ENCODE measurements at regions not wholly inside any gene's neighbourhood (a gene's known extent, or its start where the extent isn't known, plus 50 kb on each side); places are given as distances from the start of the nearest gene placed in this dataset.
"Not testable (repeated sequence)": the region's sequence is repeated elsewhere in the genome, so short reads cannot be mapped to it uniquely, and the experiment has no call there.

GRCh38 chrX:9410889-9411288 is 54.0 kb upstream of the TBL1X start:
- not testable (repeated sequence) for H3F3A ChIP-seq (ENCODE audit: insufficient read depth, low read length, poor library complexity, severe bottlenecking); H3K4me2 ChIP-seq (ENCODE audit: low read length); H3K4me3 ChIP-seq (ENCODE audit: low read length); H3K27me3 ChIP-seq (ENCODE audit: insufficient read depth, low read depth, low read length); H3K9me3 ChIP-seq (ENCODE audit: low read length); H3K36me3 ChIP-seq (ENCODE audit: insufficient read depth, low read length); H3K79me2 ChIP-seq (replicated peaks; ENCODE audit: insufficient read depth, low read length); H3K9me2 ChIP-seq (ENCODE audit: insufficient read depth, low read length); H4K20me1 ChIP-seq (ENCODE audit: insufficient read depth); H3K9ac ChIP-seq (ENCODE audit: low read length); H3K27ac ChIP-seq (ENCODE audit: low read length); H2AFZ ChIP-seq (ENCODE audit: low read depth, low read length)

- H4K20me1 ChIP-seq (ENCODE audit: insufficient read depth); H3F3A ChIP-seq (ENCODE audit: insufficient read depth, low read length, poor library complexity, severe bottlenecking); H3K36me3 ChIP-seq (ENCODE audit: insufficient read depth, low read length); H3K9me3 ChIP-seq (ENCODE audit: low read length); H3K9me2 ChIP-seq (ENCODE audit: insufficient read depth, low read length); H3K27ac ChIP-seq (ENCODE audit: low read length); H2AFZ ChIP-seq (ENCODE audit: low read depth, low read length); H3K79me2 ChIP-seq (replicated peaks; ENCODE audit: insufficient read depth, low read length); H3K4me2 ChIP-seq (ENCODE audit: low read length); H3K4me3 ChIP-seq (ENCODE audit: low read length); H3K9ac ChIP-seq (ENCODE audit: low read length); H3K27me3 ChIP-seq (ENCODE audit: insufficient read depth, low read depth, low read length): not testable (repeated sequence)
These were observed 53.2 kb upstream of the TBL1X start for GRCh38 chrX:9411682-9412081.

- Histone ChIP-seq H3K9ac (ENCODE audit: low read length) (no peak overlapping the region), H3K36me3 (ENCODE audit: insufficient read depth, low read length) (no peaks in the 10 kb centered on the region), H2AFZ (ENCODE audit: low read depth, low read length) (no peak overlapping the region), H3K9me3 (ENCODE audit: low read length) (no peaks in the 10 kb centered on the region), H3F3A (ENCODE audit: insufficient read depth, low read length, poor library complexity, severe bottlenecking) (no peaks in the 10 kb centered on the region), H3K4me3 (ENCODE audit: low read length) (no peak overlapping the region), H3K9me2 (ENCODE audit: insufficient read depth, low read length) (no peaks in the 10 kb centered on the region), H3K27ac (ENCODE audit: low read length) (no peak overlapping the region), H3K27me3 (ENCODE audit: insufficient read depth, low read depth, low read length) (no peaks in the 10 kb centered on the region), H3K4me2 (ENCODE audit: low read length) (no peak overlapping the region), H3K79me2 (replicated peaks; ENCODE audit: insufficient read depth, low read length) (no peaks in the 10 kb centered on the region), H4K20me1 (ENCODE audit: insufficient read depth) (no peaks in the 10 kb centered on the region)
- TF ChIP-seq REST (IDR thresholded peaks at IDR 0.05; ENCODE audit: borderline replicate concordance): no peak
- no peak for TF ChIP-seq TAF1 (IDR thresholded peaks at IDR 0.05; ENCODE audit: low read depth)
- TF ChIP-seq CTCF (IDR thresholded peaks at IDR 0.05; ENCODE audit: poor library complexity, severe bottlenecking): no peak
- TF ChIP-seq EP300 (conservative IDR thresholded peaks at IDR 0.05; ENCODE audit: poor library complexity, severe bottlenecking): no peak
- TF ChIP-seq MXI1 (conservative IDR thresholded peaks at IDR 0.05; ENCODE audit: poor library complexity, severe bottlenecking): no peak
- TF ChIP-seq RAD21 (conservative IDR thresholded peaks at IDR 0.05): no peak
- TF ChIP-seq POLR2AphosphoS5 (IDR thresholded peaks at IDR 0.05): no peak
- TF ChIP-seq SMC3 (conservative IDR thresholded peaks at IDR 0.05; ENCODE audit: poor library complexity): no peak
- no peak for TF ChIP-seq EZH2 (IDR thresholded peaks at IDR 0.05; ENCODE audit: borderline replicate concordance, insufficient read depth, low read length, poor library complexity, severe bottlenecking)
These were observed 50.4 kb upstream of the TBL1X start for GRCh38 chrX:9414416-9414815.

Small RNA genes in the stretch of these regions (small RNA-seq; reads per million reads assigned to genes)
- gene AC119618.1: 0 reads per million in 3 experiments
- 0 to 0.03 (median 0) reads per million in 3 experiments for gene RNA5SP499
